HPDE6-E6E7 (cell line): ENCODE measurements at regions not wholly inside any gene's neighbourhood (a gene's known extent, or its start where the extent isn't known, plus 50 kb on each side); places are given as distances from the start of the nearest gene placed in this dataset.

ENCODE experiments used
- DNase-seq: peaks from one replicate; pipeline ENCODE4 v3.0.0; 2011; ENCODE audit warnings: missing footprints; ENCODE audit errors: extremely low spot score

DNA sequence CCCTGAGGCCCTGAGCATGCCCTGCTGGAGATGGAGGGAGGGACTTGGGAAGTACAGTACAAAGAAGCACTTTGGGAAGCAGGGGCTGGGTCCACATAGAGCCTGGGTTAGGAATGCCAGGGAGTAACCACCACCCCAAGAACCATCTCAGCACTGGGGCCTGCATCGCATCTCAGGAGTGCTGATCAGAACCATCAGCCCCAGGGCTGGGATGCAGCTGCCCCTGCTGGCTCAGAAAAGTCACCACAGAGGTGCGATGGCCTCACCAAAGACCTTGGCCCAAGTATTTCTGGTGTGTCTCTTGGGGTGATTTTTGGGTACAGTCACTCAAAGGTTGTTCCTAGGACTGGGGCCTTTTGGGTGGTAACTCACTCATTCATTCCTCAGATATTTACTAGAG lies 236.8 kb upstream of the MVB12B start:
- DNase-seq: no peak

DNA sequence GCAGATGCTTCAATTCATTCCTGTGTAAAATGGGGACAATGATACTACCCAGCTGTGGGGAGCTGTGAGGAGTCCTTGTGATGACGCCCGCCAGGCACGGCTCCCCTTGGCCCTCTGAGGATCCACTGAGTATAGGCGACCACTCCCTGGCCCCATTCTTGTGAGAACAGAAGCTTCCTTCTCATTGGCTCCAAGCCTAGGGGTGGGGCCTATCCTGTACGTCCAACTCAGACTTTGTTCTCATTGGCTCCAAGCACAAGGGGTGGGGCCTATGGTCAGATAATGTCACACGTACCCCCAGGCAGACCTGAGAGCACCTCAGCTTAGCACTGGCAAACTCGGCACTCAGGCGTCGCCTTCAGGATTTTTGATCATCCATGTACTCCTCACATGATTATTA lies 232.9 kb upstream of the MVB12B start:
- DNase-seq: no peak

DNA sequence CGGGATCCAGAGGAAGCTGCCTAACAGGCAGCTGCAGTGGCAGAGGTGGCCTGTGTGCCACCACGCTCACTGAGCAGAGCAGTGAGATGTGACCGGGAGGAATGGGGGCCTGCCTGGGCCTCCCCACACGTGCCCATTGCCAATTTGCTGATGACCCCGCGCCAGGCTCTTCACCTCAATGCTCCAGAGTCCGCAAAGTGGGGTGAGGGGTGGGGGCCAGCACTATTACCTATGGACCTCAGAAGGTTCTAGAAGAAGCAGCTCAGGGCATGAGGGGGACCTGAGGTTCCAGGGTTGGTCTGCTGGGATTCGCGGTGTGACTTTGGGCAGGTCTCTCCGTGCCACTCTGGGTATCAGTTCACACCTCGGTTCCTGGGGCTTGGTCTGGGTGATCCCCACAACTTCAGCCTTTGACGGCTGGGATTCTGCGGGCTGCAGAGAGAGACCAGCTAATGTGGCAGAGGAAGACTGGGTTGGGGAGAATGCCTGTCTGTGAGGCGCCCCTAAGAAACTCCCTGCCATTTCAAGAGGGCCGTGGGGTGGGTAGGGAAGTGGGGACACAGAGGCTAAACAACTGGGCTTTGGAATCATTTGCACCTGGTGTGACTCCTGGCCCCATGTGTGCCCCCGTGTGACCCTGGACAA lies 231.0 kb upstream of the MVB12B start:
- no peak for DNase-seq

DNA sequence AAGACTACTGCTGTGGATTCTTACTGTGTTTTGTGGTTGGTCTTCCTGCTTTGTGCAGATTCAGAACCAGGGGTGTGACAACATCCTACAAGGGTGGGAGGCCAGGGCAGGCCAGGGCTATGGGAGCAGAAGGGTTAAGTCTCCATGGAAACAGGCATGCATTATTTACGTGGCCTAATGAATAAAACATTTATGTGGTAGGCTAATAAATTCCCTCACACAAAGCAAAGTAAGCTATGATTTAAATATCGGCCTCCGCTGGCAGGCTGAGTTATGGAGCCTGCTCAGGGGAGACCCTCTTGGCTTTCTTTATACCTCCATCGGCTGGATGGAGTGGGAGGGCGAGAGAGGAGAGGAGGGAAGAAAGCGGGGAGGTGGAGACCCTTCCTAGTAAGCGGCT lies 230.3 kb upstream of the MVB12B start:
- no peak for DNase-seq

DNA sequence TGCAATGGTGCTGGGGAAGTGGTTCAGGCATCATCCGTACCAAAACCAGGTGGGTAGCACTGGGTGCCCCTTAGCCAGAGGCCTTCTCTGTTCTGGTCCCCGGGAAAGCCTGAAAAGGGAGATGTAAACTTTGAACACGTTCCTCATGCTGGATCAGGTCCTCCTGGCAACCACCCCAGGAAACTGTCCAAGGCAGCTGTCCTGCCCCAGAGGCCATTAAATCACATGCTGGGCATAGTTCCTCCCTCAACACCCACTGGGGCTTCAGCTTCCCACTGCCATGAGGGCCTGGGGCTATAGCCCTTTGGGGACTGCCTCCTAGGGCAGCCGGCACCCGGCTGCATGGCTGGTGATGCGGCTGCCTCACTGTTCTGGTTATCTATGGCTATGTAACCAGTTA lies 228.9 kb upstream of the MVB12B start:
- no peak for DNase-seq

DNA sequence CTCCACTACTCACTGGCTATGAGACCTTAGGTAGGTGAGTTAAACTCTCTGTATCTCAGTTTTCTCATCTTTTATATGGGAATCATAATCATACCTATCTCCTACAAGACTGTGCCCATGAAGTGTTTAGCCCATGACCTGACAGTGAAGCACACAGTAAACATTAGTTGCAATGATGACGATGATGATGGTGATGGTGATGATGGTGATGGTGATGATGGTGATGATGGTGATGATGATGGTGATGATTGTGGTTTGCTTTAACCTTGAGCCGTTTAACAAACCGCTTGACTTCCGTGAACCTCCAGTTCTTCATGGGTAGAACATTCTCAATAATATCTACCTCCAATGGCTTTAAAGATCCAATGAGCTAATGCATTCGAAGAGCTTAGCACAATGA lies 220.2 kb upstream of the MVB12B start:
- no peak for DNase-seq

DNA sequence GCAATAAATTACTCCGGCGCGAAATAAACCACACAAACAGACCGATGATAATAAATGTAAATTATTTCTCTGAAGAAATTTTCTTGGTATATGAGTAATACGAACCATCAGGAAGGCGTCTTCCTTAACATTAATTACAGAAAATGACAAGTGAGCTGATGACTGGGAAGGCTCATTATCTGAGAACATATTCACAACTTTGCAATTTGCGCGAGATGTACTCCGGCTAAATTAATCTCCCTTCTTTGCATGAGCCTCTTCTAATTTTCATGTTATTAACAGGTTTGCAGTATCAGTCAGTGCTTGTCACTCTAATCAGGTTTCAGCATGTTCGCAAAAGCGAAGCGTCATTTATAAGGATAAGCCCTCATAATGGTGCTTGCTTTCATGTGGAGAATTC lies 218.9 kb upstream of the MVB12B start:
- no peak for DNase-seq

DNA sequence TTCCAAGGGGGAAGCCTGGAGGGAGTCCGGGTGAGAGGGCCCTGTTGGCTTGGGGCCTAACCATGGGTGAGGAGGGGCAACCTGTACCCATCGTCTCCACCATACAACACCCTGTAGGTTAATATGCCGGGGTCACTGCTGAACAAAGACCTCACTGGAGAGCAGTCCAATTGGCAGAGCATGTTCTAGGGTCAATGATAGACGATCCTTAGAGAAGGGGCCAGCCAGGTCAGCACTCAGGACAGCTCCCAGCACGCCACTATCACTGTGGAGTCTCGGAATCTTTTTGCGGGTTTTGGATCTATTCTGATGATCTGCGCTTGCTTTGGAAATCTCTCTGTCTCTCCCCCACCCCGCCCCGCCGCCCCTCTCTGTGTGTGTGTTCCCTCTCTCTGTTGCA lies 218.4 kb upstream of the MVB12B start:
- DNase-seq: no peak

DNA sequence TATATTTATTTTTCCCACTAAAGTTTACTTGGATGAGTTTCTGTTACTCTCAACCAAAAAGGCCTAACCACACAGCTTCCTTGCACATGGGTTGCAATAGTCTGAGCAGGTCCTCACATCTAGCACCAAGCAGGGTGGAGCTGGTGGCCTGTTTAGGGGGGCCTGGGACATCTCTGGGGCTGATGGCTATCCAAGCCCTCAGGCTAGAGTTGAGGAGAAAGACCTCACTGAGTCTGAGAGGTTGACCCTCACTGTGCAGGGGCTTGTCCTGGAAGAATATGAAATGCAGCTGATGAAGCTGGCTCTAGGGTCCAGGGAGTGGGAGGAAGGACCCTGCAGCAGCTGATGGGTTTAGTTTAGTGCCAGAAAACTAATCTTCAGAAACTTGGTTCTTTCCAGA lies 217.1 kb upstream of the MVB12B start:
- no peak for DNase-seq

DNA sequence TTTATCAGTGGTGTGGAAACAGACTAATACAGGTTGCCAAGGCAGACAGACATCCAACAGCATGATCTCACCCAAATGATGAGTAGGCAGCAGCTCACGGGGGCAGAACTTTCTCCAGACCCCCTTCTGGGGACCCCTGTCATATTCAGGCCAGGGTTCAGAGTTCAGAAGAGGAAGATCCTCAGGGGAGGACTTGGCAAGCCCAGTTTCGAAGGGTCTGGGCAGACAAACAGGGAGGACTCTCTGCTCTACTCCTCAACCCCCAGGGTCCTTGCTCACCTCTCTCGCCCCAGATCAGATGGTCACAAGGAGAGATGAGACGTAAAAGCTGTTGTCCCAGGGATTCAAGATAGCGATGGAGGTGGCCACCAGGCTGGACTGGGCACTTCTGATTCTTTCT lies 215.1 kb upstream of the MVB12B start:
- no peak for DNase-seq

DNA sequence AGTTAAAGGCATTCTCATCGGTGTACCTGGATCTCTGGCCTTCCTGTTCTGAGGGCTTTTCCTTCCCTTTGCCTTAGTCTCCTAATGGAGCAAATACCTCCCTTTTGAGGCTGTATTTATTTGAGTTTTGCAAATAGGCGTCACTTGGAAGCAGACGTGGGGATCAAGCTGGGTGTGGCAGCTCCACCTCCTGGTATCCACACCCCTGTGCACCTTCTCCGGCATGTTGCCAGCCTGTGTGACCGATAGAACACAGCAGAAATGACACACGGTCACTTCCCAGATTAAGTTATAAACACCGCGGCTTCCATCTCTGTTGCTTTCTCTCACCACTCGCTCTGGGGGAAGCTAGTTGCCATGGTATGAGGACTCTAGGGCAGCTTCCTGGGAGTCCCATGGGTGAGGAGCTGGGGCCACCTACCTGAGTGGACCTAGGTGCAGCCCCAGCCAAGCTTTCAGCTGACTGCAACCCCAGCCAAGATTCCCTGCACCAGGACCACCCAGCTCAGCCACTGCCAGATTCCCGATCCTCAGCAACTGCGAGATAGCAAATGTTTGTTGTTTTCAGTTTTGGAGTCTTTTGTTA lies 214.4 kb upstream of the MVB12B start:
- no peak for DNase-seq

DNA sequence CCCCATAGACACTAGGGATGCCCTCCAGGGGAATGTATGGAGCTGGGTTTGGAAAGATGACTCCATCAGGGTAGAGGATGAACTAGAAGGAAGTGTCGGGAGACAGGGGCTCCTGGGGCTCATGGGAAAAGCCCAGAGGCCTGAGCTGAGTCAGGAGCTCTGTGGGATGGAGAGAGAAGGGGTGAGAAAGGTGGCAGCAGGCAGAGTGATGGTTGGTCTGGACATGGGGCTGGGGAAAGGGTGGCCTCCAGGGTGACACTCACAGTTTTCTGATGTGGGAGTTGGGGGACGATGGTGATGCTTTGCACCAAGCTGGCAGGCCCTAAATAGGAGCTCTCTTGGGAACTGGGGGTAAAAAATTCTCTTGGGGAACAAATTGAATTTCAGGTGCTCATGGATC lies 213.5 kb upstream of the MVB12B start:
- no peak for DNase-seq

DNA sequence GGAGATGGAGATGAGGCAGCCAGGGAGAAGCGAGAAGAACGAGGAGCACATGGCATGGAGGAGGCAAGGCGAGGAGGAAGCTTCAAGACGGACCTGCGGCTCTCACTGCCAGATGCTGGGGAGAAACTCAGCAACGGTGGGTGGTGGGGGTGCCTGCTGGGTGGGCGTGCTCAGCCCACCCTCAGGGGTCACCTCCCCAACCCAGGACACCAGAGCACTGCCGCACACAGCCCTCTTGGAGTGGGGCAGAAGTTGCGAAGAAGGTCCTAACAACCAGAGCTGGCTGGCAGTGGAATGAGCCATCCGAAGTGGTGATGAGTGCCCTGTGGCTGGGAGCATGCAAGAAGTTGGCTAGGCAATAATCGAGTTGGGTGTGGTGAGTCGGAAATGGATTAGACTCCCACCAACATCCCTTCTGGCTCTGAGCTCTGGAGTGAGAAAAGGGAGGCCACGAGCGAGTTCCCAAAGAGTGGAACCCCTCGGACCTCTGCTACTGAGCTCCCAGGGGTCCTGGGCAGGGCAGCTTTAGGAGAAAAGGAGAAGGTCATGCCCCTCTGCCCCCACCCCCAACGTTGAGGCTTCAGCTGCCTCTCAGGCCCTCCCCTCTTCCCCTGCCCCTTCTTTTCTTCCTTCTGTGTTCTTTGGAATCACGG lies 212.7 kb upstream of the MVB12B start:
- DNase-seq: no peak

DNA sequence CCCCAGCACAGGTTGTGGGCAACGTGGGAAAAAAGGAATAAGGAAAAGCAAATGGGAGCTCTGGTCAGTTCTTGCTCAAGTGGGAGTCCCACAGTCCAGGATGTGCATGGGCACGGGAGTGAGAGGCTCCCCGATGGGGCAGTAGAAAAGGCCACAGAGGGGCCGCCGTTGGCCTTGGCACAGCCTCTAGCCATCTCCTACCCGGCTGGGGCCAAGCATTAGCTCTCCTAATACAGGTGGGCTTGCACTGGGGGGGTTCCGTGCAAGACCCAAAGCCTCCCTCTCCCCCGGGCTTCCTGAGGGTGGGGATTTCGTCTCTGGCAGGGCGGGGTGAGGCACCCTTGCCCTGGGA lies 212.2 kb upstream of the MVB12B start:
- DNase-seq: no peak

DNA sequence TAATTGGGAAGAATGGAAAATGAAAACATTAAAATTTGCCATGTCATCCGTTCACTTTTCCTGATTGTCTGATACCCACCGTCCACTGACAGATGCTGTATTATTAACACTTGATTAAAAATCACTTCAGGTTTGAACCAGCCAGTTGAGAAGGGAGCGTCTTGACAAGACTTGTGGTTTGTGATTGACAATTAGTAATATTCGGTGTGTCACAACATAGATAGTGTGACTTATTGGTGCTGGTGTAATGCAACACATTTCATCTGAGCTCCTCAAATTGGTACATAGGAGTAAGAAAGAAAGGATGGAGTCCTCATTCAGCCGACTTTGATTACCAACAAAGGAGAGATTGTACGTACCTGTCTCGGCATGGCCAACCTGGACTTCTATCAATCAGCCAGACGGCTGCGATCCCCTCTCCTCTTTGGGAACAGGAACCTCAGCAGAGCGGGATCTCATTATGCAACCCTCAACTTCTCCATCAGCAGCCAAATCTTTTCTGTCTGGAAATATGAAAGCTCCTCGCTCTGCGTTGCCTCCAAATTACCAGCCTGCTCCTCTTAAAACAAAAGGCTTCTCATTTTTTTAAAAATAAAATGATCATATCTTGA lies 211.7 kb upstream of the MVB12B start:
- DNase-seq: no peak

DNA sequence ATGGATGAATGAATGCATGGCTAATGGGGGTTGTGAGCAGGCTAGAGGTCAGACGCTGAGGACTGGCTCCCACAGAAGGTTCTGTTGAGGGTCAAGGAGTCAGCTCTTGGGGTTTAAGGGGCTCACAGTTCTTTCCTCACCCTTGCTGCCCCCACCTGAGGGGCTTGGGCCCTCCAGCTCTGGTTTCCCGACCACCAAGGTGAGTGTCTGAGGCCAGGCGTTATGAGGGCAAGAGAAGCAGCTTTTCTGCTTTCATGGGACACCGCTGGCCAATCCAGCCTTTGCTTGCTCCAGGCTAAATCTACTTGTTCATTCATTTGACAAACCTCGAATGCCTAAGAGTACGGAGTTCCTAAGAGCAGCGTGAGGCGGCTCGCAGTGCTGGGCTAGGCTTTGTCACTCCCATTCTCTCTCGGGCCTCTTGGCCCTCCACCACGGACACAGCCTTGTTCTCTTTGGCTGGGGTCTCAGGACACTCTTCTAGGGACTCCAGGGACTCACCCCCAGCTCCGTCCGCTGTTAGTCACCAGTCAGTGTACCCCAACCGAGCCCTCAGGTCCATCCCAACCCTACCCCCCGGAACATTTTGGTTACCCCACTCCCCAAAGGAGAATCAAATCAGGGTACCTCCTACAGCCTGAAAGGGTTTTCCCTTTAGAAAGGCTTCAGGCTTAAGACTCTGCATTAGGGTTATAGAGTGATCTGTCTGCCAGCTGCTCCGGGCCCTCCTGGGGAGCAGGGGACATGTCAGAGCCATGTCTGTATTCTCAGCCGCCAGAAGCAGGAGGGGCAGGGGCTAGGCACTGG lies 210.1 kb upstream of the MVB12B start:
- DNase-seq: no peak

DNA sequence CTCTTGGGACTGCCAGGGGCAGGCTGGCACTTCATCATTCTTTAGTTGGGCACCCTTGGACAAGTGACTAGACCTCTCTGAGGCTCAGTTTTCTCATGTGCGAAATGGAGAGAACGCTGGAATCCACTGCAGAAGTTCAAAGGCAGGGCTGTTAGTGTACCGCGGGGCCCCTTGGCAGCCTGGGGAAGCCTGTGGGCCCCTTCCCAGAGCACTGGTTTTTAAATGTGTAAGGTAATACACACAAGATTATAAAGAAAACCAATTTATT lies 209.5 kb upstream of the MVB12B start:
- DNase-seq: no peak

DNA sequence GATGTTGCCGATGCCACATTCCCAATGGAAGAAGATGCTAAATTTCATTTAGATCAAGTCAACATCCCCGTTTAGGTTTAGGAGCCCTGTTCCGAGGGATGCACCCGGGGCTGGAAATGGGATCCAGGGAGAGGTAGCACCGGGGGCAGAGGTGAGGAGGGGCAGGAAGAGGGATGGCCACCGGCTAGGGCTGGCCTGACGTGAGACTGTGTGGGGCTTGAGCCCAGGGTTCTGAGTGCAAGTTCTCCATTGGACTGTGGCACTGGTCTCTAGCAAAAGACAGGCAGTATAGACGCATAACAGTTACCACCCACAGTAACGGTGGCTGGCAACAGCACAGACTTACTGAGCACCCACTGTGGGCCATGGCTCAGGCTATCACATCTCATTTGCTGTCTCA lies 209.0 kb upstream of the MVB12B start:
- DNase-seq: no peak

DNA sequence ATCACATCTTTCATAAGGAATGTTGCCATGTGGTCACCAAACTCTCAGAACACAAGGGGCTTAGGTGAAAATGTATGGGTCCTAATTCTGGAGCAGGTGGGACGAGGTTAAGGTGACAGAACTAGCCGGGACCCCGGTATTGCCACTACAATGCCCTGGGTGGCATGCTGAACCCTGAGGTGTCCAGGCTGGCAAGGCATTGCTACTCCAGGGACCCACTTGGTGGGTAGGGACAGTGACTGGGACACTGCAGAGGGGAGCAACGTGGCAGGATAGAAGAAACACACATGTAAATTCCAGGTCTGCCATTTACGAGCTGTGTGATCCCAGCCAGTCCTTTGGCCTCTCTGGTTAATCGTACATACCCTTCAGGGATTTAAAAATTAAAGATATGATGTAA lies 206.9 kb upstream of the MVB12B start:
- DNase-seq: no peak

DNA sequence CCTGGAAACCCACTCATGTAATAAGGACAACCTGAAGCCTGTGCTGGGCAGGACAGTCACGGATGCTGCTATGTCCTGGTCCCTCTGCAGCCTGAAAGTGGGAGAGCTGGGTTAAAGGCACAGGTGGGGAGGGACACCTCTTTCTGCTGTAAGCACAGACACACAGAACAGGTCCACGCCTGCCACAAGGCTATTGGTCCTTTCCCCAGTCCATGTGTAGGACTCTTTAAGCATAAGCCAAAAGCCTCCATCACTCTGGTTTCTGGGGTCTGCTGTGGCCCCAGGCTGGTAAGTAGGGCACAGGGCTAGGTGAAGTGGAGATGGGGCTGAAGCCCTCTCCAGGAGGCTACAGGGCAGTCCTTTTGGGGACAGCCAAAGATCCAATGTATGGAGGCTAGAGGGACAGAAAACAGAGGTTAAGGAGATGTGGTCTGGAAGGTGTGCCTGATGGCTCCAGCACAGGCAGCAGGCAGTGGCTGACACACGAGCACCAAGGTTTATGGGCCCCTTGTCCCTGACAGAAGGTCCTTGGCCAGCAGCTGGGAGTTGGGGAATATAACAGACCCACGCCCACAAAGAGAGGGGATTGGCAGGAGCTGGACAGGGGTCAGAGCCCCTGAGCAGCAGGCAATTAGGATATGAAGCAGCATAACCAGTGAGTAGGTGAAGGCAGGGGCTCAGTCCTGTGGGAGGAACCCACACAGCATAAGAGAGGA lies 203.6 kb upstream of the MVB12B start:
- DNase-seq: no peak

DNA sequence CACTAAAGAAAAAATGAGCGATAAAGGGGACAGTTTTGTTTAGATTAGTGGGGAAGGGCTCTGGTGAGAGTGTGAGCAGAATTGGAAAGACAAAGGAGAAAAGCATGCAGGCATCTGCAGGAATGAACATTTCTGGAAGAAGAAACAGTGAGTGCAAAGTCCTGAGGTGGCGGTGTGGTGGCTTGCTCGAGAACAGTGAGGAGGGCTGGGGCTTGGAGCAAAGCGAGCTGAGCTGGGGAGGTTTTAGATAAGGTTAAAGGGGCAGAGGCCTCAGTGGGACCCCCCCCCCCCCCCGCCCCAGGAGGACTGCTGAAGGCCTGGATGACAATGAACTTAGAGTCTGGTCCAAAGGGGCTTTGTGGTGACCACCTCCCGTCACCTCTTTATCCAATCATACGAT lies 202.7 kb upstream of the MVB12B start:
- DNase-seq: no peak

DNA sequence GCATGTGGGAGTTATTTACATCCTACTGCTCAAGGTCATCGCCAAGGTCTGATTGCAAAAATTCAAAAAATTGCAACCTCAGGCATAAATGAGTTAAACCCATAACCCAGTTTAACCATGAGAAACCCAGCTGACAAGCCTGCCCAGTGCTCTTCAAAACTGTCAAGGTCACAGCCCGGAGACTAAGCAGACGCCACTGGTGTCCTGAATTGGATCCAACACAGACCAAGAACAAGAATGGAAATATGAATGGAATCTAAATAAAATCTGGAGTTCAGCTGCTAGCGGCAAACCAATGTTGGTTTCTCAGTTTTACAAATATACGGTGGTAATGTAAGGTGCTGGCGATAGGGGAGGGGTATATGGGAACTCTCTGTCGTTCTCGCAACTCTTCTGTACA lies 201.5 kb upstream of the MVB12B start:
- no peak for DNase-seq
